ENCODE measurements at regions not wholly inside any gene's neighbourhood (a gene's known extent, or its start where the extent isn't known, plus 50 kb on each side); places are given as distances from the start of the nearest gene placed in this dataset.
"Not testable (repeated sequence)": the region's sequence is repeated elsewhere in the genome, so short reads cannot be mapped to it uniquely, and the experiment has no call there.

- DNase-seq = not testable (repeated sequence)
Observed at GRCh38 chr5:21482522-21482921, 1370.6 kb downstream of the CDH12 start.

GRCh38 chr5:21481320-21482270 lies 1371.5 kb downstream of the CDH12 start:
- DNase-seq = not testable (repeated sequence)

- not testable (repeated sequence) for DNase-seq
Observed at GRCh38 chr5:21480054-21480453, 1373.1 kb downstream of the CDH12 start.

- not testable (repeated sequence) for DNase-seq
Observed at GRCh38 chr5:21473981-21474380, 1379.2 kb downstream of the CDH12 start.

- not testable (repeated sequence) for DNase-seq
Observed at GRCh38 chr5:21473436-21473835, 1379.7 kb downstream of the CDH12 start.

GRCh38 chr5:21471691-21472090 lies 1381.5 kb downstream of the CDH12 start:
- not testable (repeated sequence) for DNase-seq

GRCh38 chr5:21469523-21470101 lies 1383.5 kb downstream of the CDH12 start:
- DNase-seq = not testable (repeated sequence)

- DNase-seq = not testable (repeated sequence)
Observed at GRCh38 chr5:21467544-21467943, 1385.6 kb downstream of the CDH12 start.

GRCh38 chr5:21459744-21460073 lies 1393.4 kb downstream of the CDH12 start:
- not testable (repeated sequence) for DNase-seq

GRCh38 chr5:21452449-21452848 lies 1400.7 kb downstream of the CDH12 start:
- DNase-seq = no peak

- no peak for DNase-seq
Observed at GRCh38 chr5:21432646-21433045, 1420.5 kb downstream of the CDH12 start.

GRCh38 chr5:21424907-21425306 lies 1428.2 kb downstream of the CDH12 start:
- no peak for DNase-seq

GRCh38 chr5:21419383-21419782 lies 1431.4 kb upstream of the CDH18 start:
- DNase-seq = no peak

- DNase-seq = not testable (repeated sequence)
Observed at GRCh38 chr5:21402089-21402488, 1414.1 kb upstream of the CDH18 start.

- DNase-seq = no peak
Observed at GRCh38 chr5:21398511-21398910, 1410.5 kb upstream of the CDH18 start.

- no peak for DNase-seq
Observed at GRCh38 chr5:21397693-21398092, 1409.7 kb upstream of the CDH18 start.

- no peak for DNase-seq
Observed at GRCh38 chr5:21391506-21391905, 1403.5 kb upstream of the CDH18 start.

- not testable (repeated sequence) for DNase-seq
Observed at GRCh38 chr5:21360754-21361153, 1372.8 kb upstream of the CDH18 start.

GRCh38 chr5:21341948-21342261 lies 1353.9 kb upstream of the CDH18 start:
- DNase-seq = peak; percentile 1

GRCh38 chr5:21341203-21341947 lies 1353.4 kb upstream of the CDH18 start:
- not testable (repeated sequence) for DNase-seq

GRCh38 chr5:21340233-21340632 lies 1352.2 kb upstream of the CDH18 start:
- DNase-seq = not testable (repeated sequence)

- not testable (repeated sequence) for DNase-seq
Observed at GRCh38 chr5:21336478-21336877, 1348.5 kb upstream of the CDH18 start.

- DNase-seq = not testable (repeated sequence)
Observed at GRCh38 chr5:21315376-21315775, 1327.4 kb upstream of the CDH18 start.

GRCh38 chr5:21301205-21301604 lies 1313.2 kb upstream of the CDH18 start:
- not testable (repeated sequence) for DNase-seq
